GM12878 (cell line): ENCODE measurements at regions not wholly inside any gene's neighbourhood (a gene's known extent, or its start where the extent isn't known, plus 50 kb on each side); places are given as distances from the start of the nearest gene placed in this dataset.

Experiments
- ATAC-seq: fragments of 200-7000 bp; cut with Tn5 transposase; 3 replicates; pipeline ENCODE4 v1.9.1; 2020; ENCODE audit warnings: mild to moderate bottlenecking, moderate library complexity
- BruUV-seq: library from RNA; stranded (reverse); fragments of 400-500 nt; replicated peaks from 2 replicates; lab custom pipeline; 2021; lab: Mats Ljungman, UMichigan
- CTCF ChIA-PET: fragments of 300-600 bp; sonication (Branson Sonifier 250); formaldehyde crosslinking; extraction: SDS; loops from one replicate; lab custom pipeline; 2021; ENCODE audit warnings: inconsistent platforms; lab: Yijun Ruan, JAX
- POLR2A ChIA-PET: fragments of 350-600 bp; formaldehyde crosslinking; extraction: SDS; loops from one replicate; lab custom pipeline; 2021; ENCODE audit warnings: inconsistent platforms; lab: Charles Lee
- RAD21 ChIA-PET: fragments of 300-600 bp; sonication (Branson Sonifier 250); formaldehyde crosslinking; loops from one replicate; lab custom pipeline; 2023; ENCODE audit warnings: antibody characterized with exemption; ENCODE audit not compliant: unreplicated experiment; lab: Charles Lee
- SMC1A ChIA-PET: fragments of 300-600 bp; sonication (Branson Sonifier 250); formaldehyde crosslinking; loops from one replicate; lab custom pipeline; 2023; ENCODE audit not compliant: unreplicated experiment, uncharacterized antibody; lab: Charles Lee
- DNase-seq: peaks from one replicate; pipeline ENCODE4 v3.0.0-alpha.2; 2011; ENCODE audit warnings: low read depth, low spot score
- FAIRE-seq: peaks from 3 replicates; lab custom pipeline; 2011; peaks lifted over from hg19 to GRCh38; lab: Jason Lieb, UNC
- H2AFZ ChIP-seq: 2 replicates; pipeline ENCODE4 v1.6.0; 2011; ENCODE audit warnings: low read depth, low read length, control low read depth; ENCODE audit not compliant: control insufficient read depth
- H3K27ac ChIP-seq: 2 replicates; pipeline ENCODE4 v1.5.1; 2011; ENCODE audit warnings: control low read depth; ENCODE audit not compliant: control insufficient read depth, insufficient read depth
- H3K27me3 ChIP-seq, 2 experiments: replicated peaks in 1 of 2; 2 replicates each; pipeline versions ENCODE4 v1.6.0 to v1.6.1; 2011; ENCODE audit warnings: low read length in 1 of 2; ENCODE audit not compliant: control insufficient read depth in 2 of 2, insufficient read depth in 2 of 2
- H3K36me3 ChIP-seq, 2 experiments: 2 replicates each; pipeline ENCODE4 v1.5.1; 2011; ENCODE audit warnings: low read length in 1 of 2; ENCODE audit not compliant: control insufficient read depth in 2 of 2, insufficient read depth in 2 of 2
- H3K4me1 ChIP-seq: 2 replicates; pipeline ENCODE4 v1.6.1; 2011; ENCODE audit warnings: mild to moderate bottlenecking, low read length, moderate library complexity, mixed read lengths; ENCODE audit not compliant: control insufficient read depth, insufficient read depth
- H3K4me2 ChIP-seq: 2 replicates; pipeline ENCODE4 v1.6.0; 2011; ENCODE audit warnings: control low read depth; ENCODE audit not compliant: control insufficient read depth, insufficient read depth
- H3K4me3 ChIP-seq: fragments of 200-600 bp; sonication (generic); 2 replicates; pipeline ENCODE4 v1.5.1; 2016
- H3K79me2 ChIP-seq: 2 replicates; pipeline ENCODE4 v1.6.0; 2011; ENCODE audit warnings: low read length; ENCODE audit not compliant: control insufficient read depth, insufficient read depth
- H3K9ac ChIP-seq: 2 replicates; pipeline ENCODE4 v1.8.0; 2011; ENCODE audit warnings: low read length, control low read depth, mixed read lengths; ENCODE audit not compliant: control insufficient read depth, insufficient read depth
- H3K9me3 ChIP-seq: replicated peaks from 3 replicates; pipeline ENCODE4 v1.5.1; 2011; ENCODE audit warnings: mild to moderate bottlenecking, low read length; ENCODE audit not compliant: control insufficient read depth, insufficient read depth
- H4K20me1 ChIP-seq: 2 replicates; pipeline ENCODE4 v1.6.0; 2011; ENCODE audit not compliant: control insufficient read depth, insufficient read depth
- ASH2L ChIP-seq: fragments of 300-600, 200-600 bp; sonication (generic); IDR thresholded peaks from 2 replicates; pipeline ENCODE4 v1.6.1; 2017; ENCODE audit warnings: low read depth, mild to moderate bottlenecking, borderline replicate concordance
- EED ChIP-seq: sonication (generic); IDR thresholded peaks from 2 replicates; pipeline ENCODE4 v1.6.1; 2016; ENCODE audit warnings: antibody characterized with exemption, low read depth
- EGR1 ChIP-seq, 2 experiments: IDR thresholded peaks; 1 replicate in 1 of 2; 2 replicates in 1 of 2; pipeline ENCODE4 v1.6.1; 2011 to 2012; ENCODE audit warnings: low read depth in 2 of 2, low read length in 2 of 2, borderline replicate concordance in 1 of 2, mild to moderate bottlenecking in 1 of 2, moderate library complexity in 1 of 2
- JUND ChIP-seq: IDR thresholded peaks from 2 replicates; pipeline ENCODE4 v1.6.1; 2012; ENCODE audit warnings: low read depth, mild to moderate bottlenecking, low read length, improper control_type of control experiment, moderate library complexity
- LARP7 ChIP-seq: fragments of 450-650 bp; IDR thresholded peaks from 2 replicates; pipeline ENCODE4 v1.6.1; 2017; ENCODE audit warnings: mild to moderate bottlenecking
- MTA2 ChIP-seq: fragments of 450-650 bp; IDR thresholded peaks from 2 replicates; pipeline ENCODE4 v1.6.1; 2016; ENCODE audit warnings: low read depth, mild to moderate bottlenecking, moderate library complexity
- MYB ChIP-seq: fragments of 150-350 bp; IDR thresholded peaks from 2 replicates; pipeline ENCODE4 v1.6.1; 2014; ENCODE audit warnings: mild to moderate bottlenecking, low read depth, low read length, borderline replicate concordance
- NR2C1 ChIP-seq: fragments of 450-650 bp; IDR thresholded peaks from 2 replicates; pipeline ENCODE4 v1.6.1; 2017; ENCODE audit warnings: antibody characterized with exemption, mild to moderate bottlenecking, moderate library complexity
- RAD21 ChIP-seq: IDR thresholded peaks from 2 replicates; pipeline ENCODE4 v1.6.1; 2011; ENCODE audit warnings: mild to moderate bottlenecking, low read depth, low read length, moderate library complexity; ENCODE audit not compliant: insufficient read depth
- STAT1 ChIP-seq: fragments of 450-650 bp; conservative IDR thresholded peaks from 2 replicates; pipeline ENCODE4 v1.6.1; 2014; ENCODE audit warnings: antibody characterized with exemption, mild to moderate bottlenecking
- STAT3 ChIP-seq: IDR thresholded peaks from 2 replicates; pipeline ENCODE4 v1.6.1; 2011; ENCODE audit warnings: low read depth, low read length, improper control_type of control experiment
- SUZ12 ChIP-seq: fragments of 200-600 bp; sonication (generic); IDR thresholded peaks from one replicate; pipeline ENCODE4 v1.6.1; 2018; ENCODE audit warnings: antibody characterized with exemption, mild to moderate bottlenecking; ENCODE audit not compliant: unreplicated experiment
- TCF12 ChIP-seq: IDR thresholded peaks from 2 replicates; pipeline ENCODE4 v1.6.1; 2011; ENCODE audit warnings: low read depth, mild to moderate bottlenecking, low read length
- TCF7 ChIP-seq: IDR thresholded peaks from 2 replicates; pipeline ENCODE4 v1.6.1; 2014; ENCODE audit warnings: antibody characterized with exemption, borderline replicate concordance
- USF2 ChIP-seq: IDR thresholded peaks from 2 replicates; pipeline ENCODE4 v1.6.1; 2011; ENCODE audit warnings: low read depth, low read length, improper control_type of control experiment, borderline replicate concordance
- ZNF24 ChIP-seq: fragments of 450-650 bp; IDR thresholded peaks from 2 replicates; pipeline ENCODE4 v1.6.1; 2017; ENCODE audit warnings: antibody characterized with exemption, mild to moderate bottlenecking
- WGBS: methylation state at CpG from one replicate; pipeline ENCODE4 v1.1.6; 2016; ENCODE audit warnings: low lambda C conversion rate; ENCODE audit not compliant: insufficient replicate concordance, insufficient coverage; ENCODE audit errors: missing lambda C conversion rate; 5-methylcytosine and 5-hydroxymethylcytosine counted together
- in situ Hi-C: fragments of 300-500 bp; cut with MboI; formaldehyde crosslinking; loops from 9 replicates; pipeline ENCODE4 v1.14.3; 2018; ENCODE audit warnings: mixed read lengths
- intact Hi-C: fragments of 100-400 bp; cut with micrococcal nuclease; formaldehyde crosslinking; loops from one replicate; pipeline ENCODE4 v1.14.2; 2022; ENCODE audit not compliant: unreplicated experiment
- TF ChIP-seq, protein P1 (sequence below): fragments of 450-650 bp; IDR thresholded peaks from 2 replicates; pipeline ENCODE4 v1.6.1; 2017; ENCODE audit warnings: low read depth, mild to moderate bottlenecking, moderate library complexity
- TF ChIP-seq, protein P2 (sequence below): fragments of 450-650 bp; IDR thresholded peaks from 2 replicates; pipeline ENCODE4 v1.6.1; 2017; ENCODE audit warnings: mild to moderate bottlenecking, low read depth, inconsistent platforms; ENCODE audit not compliant: poor library complexity, severe bottlenecking

DNA sequence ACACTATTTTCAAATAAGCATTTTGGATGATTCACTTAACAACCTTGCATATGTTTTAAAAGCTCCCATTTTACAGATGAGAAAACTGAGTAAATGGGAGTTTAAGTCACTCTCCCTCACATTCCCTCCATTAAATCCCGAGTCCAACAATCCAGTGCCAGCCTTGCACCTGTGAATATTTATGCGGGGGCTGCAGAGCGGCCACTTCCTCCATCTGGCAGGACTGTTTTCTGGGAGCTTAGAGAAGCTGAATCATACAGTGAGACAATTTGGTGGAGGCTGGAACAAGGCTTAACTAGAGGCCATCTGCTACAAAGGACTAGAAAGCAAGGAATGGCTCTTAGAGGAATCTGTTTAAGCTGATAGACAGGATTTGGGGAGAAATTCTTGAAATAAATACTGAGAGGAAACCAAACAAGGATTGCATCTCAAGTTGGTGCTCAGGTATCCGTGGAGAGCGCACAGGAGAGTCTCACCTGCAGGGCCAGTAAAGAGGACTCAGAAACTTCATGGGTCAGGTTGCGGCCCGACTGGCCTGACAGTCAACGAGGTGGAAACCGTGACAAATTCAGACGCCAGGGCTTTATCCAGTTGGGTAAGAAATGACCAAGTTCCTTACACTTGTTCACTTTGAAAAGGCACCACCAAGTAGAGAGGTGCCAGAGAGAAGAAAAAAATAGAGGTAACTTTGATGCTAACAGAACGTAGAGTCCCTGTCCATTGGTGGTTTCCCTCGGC lies 478.5 kb downstream of the QKI start:
- H3K27me3 ChIP-seq: no peaks in the 10 kb centered on the region
- no peaks in the 10 kb centered on the region for H3K79me2 ChIP-seq
- no peak overlapping the region for H3K4me3 ChIP-seq
- H4K20me1 ChIP-seq: no peaks in the 10 kb centered on the region
- ChIA-PET RAD21 (no interaction called here), POLR2A (no interaction called here), CTCF (interaction anchor here (1.6 kb wide), 1 partner anchor 84 kb away, joined by 3 read pairs; no protein-coding TSS in a partner anchor), SMC1A (no interaction called here)
- H3K4me2 ChIP-seq: no peak overlapping the region
- no peaks in the 10 kb centered on the region for H3K36me3 ChIP-seq
- in situ Hi-C loops (no loop called here), intact Hi-C loops (no loop called here)
- no peak overlapping the region for H3K9ac ChIP-seq
- BruUV-seq: no TSS peak
- 55% methylated on average over 12 of the region's 12 CpGs for WGBS
- ATAC-seq: no peak
- H3K9me3 ChIP-seq: no peaks in the 10 kb centered on the region
- H3K4me1 ChIP-seq: no peaks in the 10 kb centered on the region
- no peak for FAIRE-seq
- no peak overlapping the region for H3K27ac ChIP-seq
- no peak for DNase-seq
- H2AFZ ChIP-seq: no peak overlapping the region
- TF ChIP-seq ASH2L (no peak), ZNF24 (no peak), RAD21 (no peak), MYB (no peak), STAT3 (no peak), NR2C1 (no peak), JUND (no peak), STAT1 (no peak), TCF12 (no peak), LARP7 (no peak), EGR1 (IDR thresholded peaks at IDR 0.05; ENCODE audit: borderline replicate concordance in 1 of 2, low read depth in 2 of 2, low read length in 2 of 2) (no peak), TCF7 (no peak), EED (no peak), MTA2 (no peak), USF2 (no peak), SUZ12 (no peak)
- TF ChIP-seq, protein P1, sequence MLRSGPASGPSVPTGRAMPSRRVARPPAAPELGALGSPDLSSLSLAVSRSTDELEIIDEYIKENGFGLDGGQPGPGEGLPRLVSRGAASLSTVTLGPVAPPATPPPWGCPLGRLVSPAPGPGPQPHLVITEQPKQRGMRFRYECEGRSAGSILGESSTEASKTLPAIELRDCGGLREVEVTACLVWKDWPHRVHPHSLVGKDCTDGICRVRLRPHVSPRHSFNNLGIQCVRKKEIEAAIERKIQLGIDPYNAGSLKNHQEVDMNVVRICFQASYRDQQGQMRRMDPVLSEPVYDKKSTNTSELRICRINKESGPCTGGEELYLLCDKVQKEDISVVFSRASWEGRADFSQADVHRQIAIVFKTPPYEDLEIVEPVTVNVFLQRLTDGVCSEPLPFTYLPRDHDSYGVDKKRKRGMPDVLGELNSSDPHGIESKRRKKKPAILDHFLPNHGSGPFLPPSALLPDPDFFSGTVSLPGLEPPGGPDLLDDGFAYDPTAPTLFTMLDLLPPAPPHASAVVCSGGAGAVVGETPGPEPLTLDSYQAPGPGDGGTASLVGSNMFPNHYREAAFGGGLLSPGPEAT: no peak
- TF ChIP-seq, protein P2, sequence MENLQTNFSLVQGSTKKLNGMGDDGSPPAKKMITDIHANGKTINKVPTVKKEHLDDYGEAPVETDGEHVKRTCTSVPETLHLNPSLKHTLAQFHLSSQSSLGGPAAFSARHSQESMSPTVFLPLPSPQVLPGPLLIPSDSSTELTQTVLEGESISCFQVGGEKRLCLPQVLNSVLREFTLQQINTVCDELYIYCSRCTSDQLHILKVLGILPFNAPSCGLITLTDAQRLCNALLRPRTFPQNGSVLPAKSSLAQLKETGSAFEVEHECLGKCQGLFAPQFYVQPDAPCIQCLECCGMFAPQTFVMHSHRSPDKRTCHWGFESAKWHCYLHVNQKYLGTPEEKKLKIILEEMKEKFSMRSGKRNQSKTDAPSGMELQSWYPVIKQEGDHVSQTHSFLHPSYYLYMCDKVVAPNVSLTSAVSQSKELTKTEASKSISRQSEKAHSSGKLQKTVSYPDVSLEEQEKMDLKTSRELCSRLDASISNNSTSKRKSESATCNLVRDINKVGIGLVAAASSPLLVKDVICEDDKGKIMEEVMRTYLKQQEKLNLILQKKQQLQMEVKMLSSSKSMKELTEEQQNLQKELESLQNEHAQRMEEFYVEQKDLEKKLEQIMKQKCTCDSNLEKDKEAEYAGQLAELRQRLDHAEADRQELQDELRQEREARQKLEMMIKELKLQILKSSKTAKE: no peak
